ENCODE measurements at regions not wholly inside any gene's neighbourhood (a gene's known extent, or its start where the extent isn't known, plus 50 kb on each side); places are given as distances from the start of the nearest gene placed in this dataset.

DNA sequence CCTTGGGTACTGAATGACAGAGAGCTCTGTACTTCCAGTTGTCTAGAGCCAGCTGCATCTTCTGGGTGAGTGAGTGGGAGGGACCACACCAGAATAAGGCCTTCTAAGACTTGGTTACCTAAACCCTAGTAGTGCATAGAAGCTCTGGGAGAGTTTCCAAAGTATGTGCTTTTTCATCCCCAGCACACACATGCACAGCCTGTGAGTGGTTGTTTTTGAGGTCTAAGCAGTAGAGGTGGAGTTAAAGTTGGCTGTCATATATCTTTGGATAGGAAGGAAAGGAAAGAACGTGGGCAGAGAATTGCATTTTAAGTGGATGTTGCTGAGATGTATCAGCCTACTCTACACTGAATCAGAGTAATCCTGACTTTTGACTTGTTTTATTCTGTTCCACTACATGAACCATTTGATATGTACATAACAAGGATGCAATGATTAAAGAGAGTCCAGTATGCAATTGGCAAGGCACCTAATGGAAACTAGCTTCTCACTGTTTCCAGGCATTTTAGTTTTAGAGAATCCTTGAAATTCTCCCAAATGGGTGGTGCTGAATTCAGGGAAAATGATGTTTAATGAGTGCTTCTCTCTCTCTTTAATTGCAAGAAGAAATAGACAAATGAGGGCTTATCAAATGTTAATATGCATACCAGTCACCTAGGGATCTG lies 51.8 kb upstream of the PRICKLE1 start:
- H3K4me3 ChIP-seq: no peak overlapping the region
- H3K27ac ChIP-seq: no peak overlapping the region
- TF ChIP-seq, protein P1, sequence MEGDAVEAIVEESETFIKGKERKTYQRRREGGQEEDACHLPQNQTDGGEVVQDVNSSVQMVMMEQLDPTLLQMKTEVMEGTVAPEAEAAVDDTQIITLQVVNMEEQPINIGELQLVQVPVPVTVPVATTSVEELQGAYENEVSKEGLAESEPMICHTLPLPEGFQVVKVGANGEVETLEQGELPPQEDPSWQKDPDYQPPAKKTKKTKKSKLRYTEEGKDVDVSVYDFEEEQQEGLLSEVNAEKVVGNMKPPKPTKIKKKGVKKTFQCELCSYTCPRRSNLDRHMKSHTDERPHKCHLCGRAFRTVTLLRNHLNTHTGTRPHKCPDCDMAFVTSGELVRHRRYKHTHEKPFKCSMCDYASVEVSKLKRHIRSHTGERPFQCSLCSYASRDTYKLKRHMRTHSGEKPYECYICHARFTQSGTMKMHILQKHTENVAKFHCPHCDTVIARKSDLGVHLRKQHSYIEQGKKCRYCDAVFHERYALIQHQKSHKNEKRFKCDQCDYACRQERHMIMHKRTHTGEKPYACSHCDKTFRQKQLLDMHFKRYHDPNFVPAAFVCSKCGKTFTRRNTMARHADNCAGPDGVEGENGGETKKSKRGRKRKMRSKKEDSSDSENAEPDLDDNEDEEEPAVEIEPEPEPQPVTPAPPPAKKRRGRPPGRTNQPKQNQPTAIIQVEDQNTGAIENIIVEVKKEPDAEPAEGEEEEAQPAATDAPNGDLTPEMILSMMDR (IDR thresholded peaks at IDR 0.05): no peak
- no peaks in the 10 kb centered on the region for H3K36me3 ChIP-seq
- H3K27me3 ChIP-seq: no peaks in the 10 kb centered on the region
- H3K4me1 ChIP-seq: no peaks in the 10 kb centered on the region
- no peaks in the 10 kb centered on the region for H3K9me3 ChIP-seq
- no peak for DNase-seq (ENCODE audit: low spot score)

GRCh38 chr12:42640391-42640790 lies 50.8 kb upstream of the PRICKLE1 start:
- H3K4me1 ChIP-seq: no peaks in the 10 kb centered on the region
- H3K4me3 ChIP-seq: no peak overlapping the region
- TF ChIP-seq, protein P1 (IDR thresholded peaks at IDR 0.05): no peak
- no peaks in the 10 kb centered on the region for H3K9me3 ChIP-seq
- no peak overlapping the region for H3K27ac ChIP-seq
- no peaks in the 10 kb centered on the region for H3K36me3 ChIP-seq
- DNase-seq (ENCODE audit: low spot score): no peak
- no peaks in the 10 kb centered on the region for H3K27me3 ChIP-seq

DNA sequence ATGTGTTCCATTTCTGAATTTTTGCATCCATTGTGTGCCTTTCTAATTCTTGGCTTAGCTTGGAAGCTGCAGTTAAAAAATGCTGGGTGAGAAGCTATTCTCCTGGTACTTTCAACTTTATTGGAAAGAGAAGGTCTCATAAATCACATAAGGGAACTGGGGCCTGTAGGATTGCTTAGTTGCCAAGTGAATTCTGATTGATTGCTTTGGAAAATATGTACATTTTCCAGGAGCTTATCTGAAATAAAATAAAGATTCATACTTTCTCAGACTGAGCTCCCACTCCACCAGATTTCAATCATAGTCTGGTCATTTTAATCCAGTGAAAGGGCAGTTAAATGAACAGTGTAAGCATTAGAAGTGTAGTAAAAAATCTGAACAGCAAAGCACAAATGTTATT lies 50.0 kb upstream of the PRICKLE1 start:
- Histone ChIP-seq H3K4me1 (no peaks in the 10 kb centered on the region), H3K36me3 (no peaks in the 10 kb centered on the region), H3K9me3 (no peaks in the 10 kb centered on the region), H3K27me3 (no peaks in the 10 kb centered on the region), H3K4me3 (no peak overlapping the region), H3K27ac (no peak overlapping the region)
- DNase-seq (ENCODE audit: low spot score): no peak
- TF ChIP-seq, protein P1 (IDR thresholded peaks at IDR 0.05): no peak
